Astrocyte of the spinal cord (primary cell): ENCODE measurements at regions not wholly inside any gene's neighbourhood (a gene's known extent, or its start where the extent isn't known, plus 50 kb on each side); places are given as distances from the start of the nearest gene placed in this dataset.

Experiments used
- DNase-seq: peaks from one replicate; pipeline ENCODE4 v3.0.0; 2011; ENCODE audit warnings: low read depth, low spot score
- H3K4me3 ChIP-seq: 2 replicates; pipeline ENCODE4 v1.5.1; 2011; ENCODE audit warnings: low read depth, mild to moderate bottlenecking, low read length, moderate library complexity
- in situ Hi-C: cut with HindIII; loops from 2 replicates; pipeline ENCODE4 v1.10.0; 2017; ENCODE audit warnings: low sequenced_read_pairs
- TF ChIP-seq, protein P1 (sequence below): IDR thresholded peaks from 2 replicates; pipeline ENCODE4 v1.5.1; 2012; ENCODE audit warnings: low read depth, mild to moderate bottlenecking, low read length, inconsistent platforms

- H3K4me3 ChIP-seq: no peak overlapping the region
- in situ Hi-C loops: no loop called here
- TF ChIP-seq, protein P1, sequence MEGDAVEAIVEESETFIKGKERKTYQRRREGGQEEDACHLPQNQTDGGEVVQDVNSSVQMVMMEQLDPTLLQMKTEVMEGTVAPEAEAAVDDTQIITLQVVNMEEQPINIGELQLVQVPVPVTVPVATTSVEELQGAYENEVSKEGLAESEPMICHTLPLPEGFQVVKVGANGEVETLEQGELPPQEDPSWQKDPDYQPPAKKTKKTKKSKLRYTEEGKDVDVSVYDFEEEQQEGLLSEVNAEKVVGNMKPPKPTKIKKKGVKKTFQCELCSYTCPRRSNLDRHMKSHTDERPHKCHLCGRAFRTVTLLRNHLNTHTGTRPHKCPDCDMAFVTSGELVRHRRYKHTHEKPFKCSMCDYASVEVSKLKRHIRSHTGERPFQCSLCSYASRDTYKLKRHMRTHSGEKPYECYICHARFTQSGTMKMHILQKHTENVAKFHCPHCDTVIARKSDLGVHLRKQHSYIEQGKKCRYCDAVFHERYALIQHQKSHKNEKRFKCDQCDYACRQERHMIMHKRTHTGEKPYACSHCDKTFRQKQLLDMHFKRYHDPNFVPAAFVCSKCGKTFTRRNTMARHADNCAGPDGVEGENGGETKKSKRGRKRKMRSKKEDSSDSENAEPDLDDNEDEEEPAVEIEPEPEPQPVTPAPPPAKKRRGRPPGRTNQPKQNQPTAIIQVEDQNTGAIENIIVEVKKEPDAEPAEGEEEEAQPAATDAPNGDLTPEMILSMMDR: no peak
- no peak for DNase-seq
These were observed 312.7 kb downstream of the DMRT2 start for GRCh38 chr9:1362845-1363244.

DNA sequence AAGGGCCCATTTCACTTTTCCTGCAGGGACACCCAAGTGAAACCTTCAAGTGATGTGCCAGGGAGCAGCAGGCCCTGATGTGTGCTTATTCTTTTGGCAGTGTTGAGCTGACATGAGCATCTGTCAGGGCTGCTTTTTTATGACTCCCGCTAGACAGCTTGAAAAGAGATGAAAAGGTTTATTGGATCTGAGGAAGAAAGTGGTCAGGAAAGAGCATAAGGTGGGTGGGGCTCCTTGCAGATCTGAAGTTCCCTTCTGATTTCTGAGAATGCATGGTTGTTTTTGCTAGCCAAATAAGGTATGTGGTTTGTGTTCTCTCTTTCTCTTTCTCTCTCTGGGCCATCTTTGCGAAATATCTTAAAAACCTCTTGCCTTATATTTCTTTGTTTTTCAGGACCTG is 316.1 kb downstream of the DMRT2 start:
- DNase-seq: no peak
- TF ChIP-seq, protein P1: no peak
- in situ Hi-C loops: no loop called here
- no peak overlapping the region for H3K4me3 ChIP-seq

DNA sequence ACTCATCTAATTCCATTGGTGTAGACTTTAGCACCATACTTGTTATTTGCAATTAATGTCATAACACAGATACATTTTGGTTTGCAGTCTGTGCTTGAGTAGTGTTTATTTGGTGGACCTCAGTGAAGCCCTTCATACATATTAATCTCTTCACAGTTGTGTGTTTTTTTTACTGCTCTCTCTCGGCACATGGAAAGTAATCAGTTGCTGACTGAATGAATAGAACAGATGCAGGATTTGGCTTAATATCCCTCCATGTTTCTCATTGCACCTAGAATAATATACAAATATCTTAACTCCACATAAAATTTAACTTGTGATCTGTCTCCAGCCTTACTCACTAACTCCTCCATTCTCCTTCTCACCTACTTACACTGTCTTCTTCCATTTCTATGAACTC is 319.1 kb downstream of the DMRT2 start:
- TF ChIP-seq, protein P1: no peak
- DNase-seq: no peak
- H3K4me3 ChIP-seq: no peak overlapping the region
- in situ Hi-C loops: no loop called here

GRCh38 chr9:1373445-1373844 is 323.3 kb downstream of the DMRT2 start:
- in situ Hi-C loops: no loop called here
- DNase-seq: no peak

GRCh38 chr9:1383899-1384455 is 333.8 kb downstream of the DMRT2 start:
- in situ Hi-C loops: no loop called here
- TF ChIP-seq, protein P1: no peak
- no peak for DNase-seq
- H3K4me3 ChIP-seq: no peak overlapping the region

More at GRCh38 chr9:1373445-1373844, 323.3 kb downstream of the DMRT2 start:
- no peak overlapping the region for H3K4me3 ChIP-seq
- TF ChIP-seq, protein P1: no peak

DNA sequence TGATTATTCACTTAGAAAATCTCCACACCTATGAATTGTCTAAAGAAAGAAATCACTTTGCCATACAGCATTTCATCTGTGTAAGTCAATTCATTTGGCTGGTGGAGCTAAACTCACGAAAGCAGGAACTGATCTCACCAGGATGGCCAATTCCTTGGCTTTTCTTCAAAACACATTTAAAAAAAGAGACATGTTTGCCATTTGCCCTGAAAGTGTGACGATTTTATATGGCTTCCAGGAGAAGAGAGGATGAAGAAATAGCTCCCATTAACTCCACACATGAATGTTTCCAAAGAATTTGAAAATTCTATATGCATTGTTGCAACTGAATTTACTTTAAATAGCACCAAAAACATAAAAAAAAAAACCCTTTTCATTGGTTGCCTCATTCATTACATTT is 334.7 kb downstream of the DMRT2 start:
- H3K4me3 ChIP-seq: no peak overlapping the region
- TF ChIP-seq, protein P1: no peak
- no peak for DNase-seq
- in situ Hi-C loops: no loop called here

DNA sequence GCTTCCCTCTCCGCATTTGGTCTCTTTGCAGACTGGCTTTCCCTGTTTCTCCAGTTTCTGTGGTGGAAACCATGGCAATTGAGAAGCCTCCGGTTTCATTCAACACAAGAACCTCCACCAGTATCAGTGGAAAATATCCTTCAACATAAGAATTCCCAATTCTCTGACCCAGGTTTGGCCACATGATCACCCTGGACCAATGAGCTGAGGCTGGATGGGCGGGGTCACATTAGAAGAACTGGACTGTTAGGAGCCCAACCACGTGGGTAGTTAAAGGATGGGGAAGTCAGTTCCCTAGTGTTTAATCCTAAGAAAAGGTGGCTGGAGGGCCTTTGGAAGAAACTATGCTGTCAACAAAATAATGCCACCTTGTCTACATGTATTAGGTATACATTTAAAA is 336.3 kb downstream of the DMRT2 start:
- DNase-seq: no peak
- H3K4me3 ChIP-seq: no peak overlapping the region
- TF ChIP-seq, protein P1: no peak
- in situ Hi-C loops: no loop called here
